Fibroblast of skin of right quadriceps (primary cell): ENCODE measurements at regions not wholly inside any gene's neighbourhood (a gene's known extent, or its start where the extent isn't known, plus 50 kb on each side); places are given as distances from the start of the nearest gene placed in this dataset.
"Not testable (repeated sequence)": the region's sequence is repeated elsewhere in the genome, so short reads cannot be mapped to it uniquely, and the experiment has no call there.

ENCODE experiments used
- DNase-seq: peaks from one replicate; pipeline ENCODE4 v3.0.0-alpha.2; 2013

GRCh38 chr12:131464081-131464480 lies 246.8 kb upstream of the SFSWAP start:
- no peak for DNase-seq

- DNase-seq: no peak
These were observed 244.6 kb upstream of the SFSWAP start for GRCh38 chr12:131466306-131466705.

- no peak for DNase-seq
These were observed 244.0 kb upstream of the SFSWAP start for GRCh38 chr12:131466932-131467331.

- no peak for DNase-seq
These were observed 242.7 kb upstream of the SFSWAP start for GRCh38 chr12:131468206-131468605.

- not testable (repeated sequence) for DNase-seq
These were observed 240.9 kb upstream of the SFSWAP start for GRCh38 chr12:131469945-131470344.

GRCh38 chr12:131471271-131471905 lies 239.5 kb upstream of the SFSWAP start:
- DNase-seq: no peak

GRCh38 chr12:131471946-131472732 lies 238.8 kb upstream of the SFSWAP start:
- DNase-seq: no peak

- no peak for DNase-seq
These were observed 237.6 kb upstream of the SFSWAP start for GRCh38 chr12:131473261-131473660.

- DNase-seq: no peak
These were observed 236.9 kb upstream of the SFSWAP start for GRCh38 chr12:131473741-131474709.

GRCh38 chr12:131475012-131475411 lies 235.9 kb upstream of the SFSWAP start:
- DNase-seq: not testable (repeated sequence)

- no peak for DNase-seq
These were observed 233.3 kb upstream of the SFSWAP start for GRCh38 chr12:131477613-131478012.

GRCh38 chr12:131478468-131478867 lies 232.4 kb upstream of the SFSWAP start:
- DNase-seq: no peak

GRCh38 chr12:131482199-131482598 lies 228.7 kb upstream of the SFSWAP start:
- DNase-seq: no peak

GRCh38 chr12:131482686-131483085 lies 228.2 kb upstream of the SFSWAP start:
- no peak for DNase-seq

- no peak for DNase-seq
These were observed 224.2 kb upstream of the SFSWAP start for GRCh38 chr12:131486451-131487230.

GRCh38 chr12:131487388-131488124 lies 223.3 kb upstream of the SFSWAP start:
- DNase-seq: no peak

- no peak for DNase-seq
These were observed 221.2 kb upstream of the SFSWAP start for GRCh38 chr12:131489718-131490117.

GRCh38 chr12:131491155-131491554 lies 219.7 kb upstream of the SFSWAP start:
- DNase-seq: no peak

GRCh38 chr12:131491916-131492490 lies 218.9 kb upstream of the SFSWAP start:
- no peak for DNase-seq

GRCh38 chr12:131493068-131493826 lies 217.6 kb upstream of the SFSWAP start:
- DNase-seq: no peak

- DNase-seq: no peak
These were observed 216.7 kb upstream of the SFSWAP start for GRCh38 chr12:131494216-131494615.
